ENCODE measurements at regions not wholly inside any gene's neighbourhood (a gene's known extent, or its start where the extent isn't known, plus 50 kb on each side); places are given as distances from the start of the nearest gene placed in this dataset.

- Mint-ChIP-seq H3K4me3 (no peak overlapping the region), H3K36me3 (ENCODE audit: insufficient read depth) (peaks cover 2% of the 10 kb centered on the region), H3K4me1 (ENCODE audit: low read depth in 2 of 2) (peaks cover 0 to 4% of the 10 kb centered on the region in 2 donors), H3K27me3 (peaks cover 0 to 24% of the 10 kb centered on the region in 2 donors), H3K27ac (no peak overlapping the region), H3K9me3 (no peaks in the 10 kb centered on the region)
- DNase-seq (no peak), ATAC-seq (replicated peaks) (no peak)
Measured at GRCh38 chr1:115183158-115183557, 93.9 kb upstream of the TSPAN2 start.

GRCh38 chr1:115182012-115182715 lies 92.9 kb upstream of the TSPAN2 start:
- H3K27me3 Mint-ChIP-seq, result peaks cover 0 to 20% of the 10 kb centered on the region in 2 donors
- H3K4me3 Mint-ChIP-seq, result no peak overlapping the region
- ATAC-seq (replicated peaks) (no peak), DNase-seq (no peak)
- no peak overlapping the region for H3K27ac Mint-ChIP-seq
- peaks cover 2% of the 10 kb centered on the region for H3K36me3 Mint-ChIP-seq (ENCODE audit: insufficient read depth)
- peaks cover 0 to 4% of the 10 kb centered on the region in 2 donors for H3K4me1 Mint-ChIP-seq (ENCODE audit: low read depth in 2 of 2)
- no peaks in the 10 kb centered on the region for H3K9me3 Mint-ChIP-seq

- ATAC-seq (replicated peaks) (no peak), DNase-seq (no peak)
- Mint-ChIP-seq H3K4me3 (no peak overlapping the region), H3K36me3 (ENCODE audit: insufficient read depth) (peaks cover 2% of the 10 kb centered on the region), H3K27me3 (peaks cover 0 to 20% of the 10 kb centered on the region in 2 donors), H3K4me1 (ENCODE audit: low read depth in 2 of 2) (peaks cover 0 to 4% of the 10 kb centered on the region in 2 donors), H3K27ac (no peak overlapping the region), H3K9me3 (no peaks in the 10 kb centered on the region)
Measured at GRCh38 chr1:115181231-115181630, 91.9 kb upstream of the TSPAN2 start.

GRCh38 chr1:115179397-115180079 lies 90.2 kb upstream of the TSPAN2 start:
- no peak overlapping the region for H3K4me3 Mint-ChIP-seq
- H3K27ac Mint-ChIP-seq, result no peak overlapping the region
- H3K4me1 Mint-ChIP-seq (ENCODE audit: low read depth in 2 of 2), result peaks cover 0 to 1% of the 10 kb centered on the region in 2 donors
- H3K27me3 Mint-ChIP-seq, result peaks cover 11 to 31% of the 10 kb centered on the region in 2 donors
- DNase-seq (no peak), ATAC-seq (replicated peaks) (no peak)
- H3K36me3 Mint-ChIP-seq (ENCODE audit: insufficient read depth), result no peaks in the 10 kb centered on the region
- H3K9me3 Mint-ChIP-seq, result peaks cover 0 to 2% of the 10 kb centered on the region in 2 donors

GRCh38 chr1:115176189-115176588 lies 86.9 kb upstream of the TSPAN2 start:
- H3K27me3 Mint-ChIP-seq, result peaks cover 37 to 59% of the 10 kb centered on the region in 2 donors
- DNase-seq (no peak), ATAC-seq (replicated peaks) (no peak)
- H3K36me3 Mint-ChIP-seq (ENCODE audit: insufficient read depth), result no peaks in the 10 kb centered on the region
- H3K4me3 Mint-ChIP-seq, result no peak overlapping the region
- no peaks in the 10 kb centered on the region for H3K4me1 Mint-ChIP-seq (ENCODE audit: low read depth in 2 of 2)
- H3K27ac Mint-ChIP-seq, result no peak overlapping the region
- H3K9me3 Mint-ChIP-seq, result peaks cover 0 to 2% of the 10 kb centered on the region in 2 donors

- H3K36me3 Mint-ChIP-seq (ENCODE audit: insufficient read depth), result no peaks in the 10 kb centered on the region
- ATAC-seq (replicated peaks), result no peak
- no peak overlapping the region for H3K4me3 Mint-ChIP-seq
- peaks cover 0 to 2% of the 10 kb centered on the region in 2 donors for H3K9me3 Mint-ChIP-seq
- H3K27ac Mint-ChIP-seq, result no peak overlapping the region
- H3K27me3 Mint-ChIP-seq, result peaks cover 43 to 65% of the 10 kb centered on the region in 2 donors
- no peak for DNase-seq
- no peaks in the 10 kb centered on the region for H3K4me1 Mint-ChIP-seq (ENCODE audit: low read depth in 2 of 2)
Measured at GRCh38 chr1:115175596-115175995, 86.3 kb upstream of the TSPAN2 start.

GRCh38 chr1:115173151-115173550 lies 83.8 kb upstream of the TSPAN2 start:
- Mint-ChIP-seq H3K27me3 (peaks cover 47 to 59% of the 10 kb centered on the region in 2 donors), H3K4me1 (ENCODE audit: low read depth in 2 of 2) (no peaks in the 10 kb centered on the region), H3K9me3 (peaks cover 0 to 2% of the 10 kb centered on the region in 2 donors), H3K27ac (no peak overlapping the region), H3K36me3 (ENCODE audit: insufficient read depth) (no peaks in the 10 kb centered on the region), H3K4me3 (no peak overlapping the region)
- ATAC-seq (replicated peaks), result no peak
- DNase-seq, result no peak

GRCh38 chr1:115172270-115172669 lies 83.0 kb upstream of the TSPAN2 start:
- Mint-ChIP-seq H3K27ac (no peak overlapping the region), H3K9me3 (peaks cover 0 to 2% of the 10 kb centered on the region in 2 donors), H3K36me3 (ENCODE audit: insufficient read depth) (no peaks in the 10 kb centered on the region), H3K27me3 (peaks cover 47 to 68% of the 10 kb centered on the region in 2 donors), H3K4me1 (ENCODE audit: low read depth in 2 of 2) (no peaks in the 10 kb centered on the region), H3K4me3 (no peak overlapping the region)
- DNase-seq, result no peak
- ATAC-seq (replicated peaks), result no peak

- Mint-ChIP-seq H3K27ac (no peak overlapping the region), H3K9me3 (peaks cover 0 to 2% of the 10 kb centered on the region in 2 donors), H3K27me3 (peaks cover 53 to 68% of the 10 kb centered on the region in 2 donors), H3K4me3 (no peak overlapping the region), H3K4me1 (ENCODE audit: low read depth in 2 of 2) (no peaks in the 10 kb centered on the region), H3K36me3 (ENCODE audit: insufficient read depth) (no peaks in the 10 kb centered on the region)
- no peak for DNase-seq
- ATAC-seq (replicated peaks), result no peak
Measured at GRCh38 chr1:115170961-115171392, 81.7 kb upstream of the TSPAN2 start.

- DNase-seq, result no peak
- H3K4me3 Mint-ChIP-seq, result no peak overlapping the region
- peaks cover 54 to 66% of the 10 kb centered on the region in 2 donors for H3K27me3 Mint-ChIP-seq
- H3K36me3 Mint-ChIP-seq (ENCODE audit: insufficient read depth), result no peaks in the 10 kb centered on the region
- no peak overlapping the region for H3K27ac Mint-ChIP-seq
- peaks cover 0 to 2% of the 10 kb centered on the region in 2 donors for H3K9me3 Mint-ChIP-seq
- no peaks in the 10 kb centered on the region for H3K4me1 Mint-ChIP-seq (ENCODE audit: low read depth in 2 of 2)
- no peak for ATAC-seq (replicated peaks)
Measured at GRCh38 chr1:115170377-115170776, 81.1 kb upstream of the TSPAN2 start.

- ATAC-seq (replicated peaks) (no peak), DNase-seq (no peak)
- Mint-ChIP-seq H3K9me3 (no peaks in the 10 kb centered on the region), H3K27me3 (peaks cover 42 to 56% of the 10 kb centered on the region in 2 donors), H3K36me3 (ENCODE audit: insufficient read depth) (no peaks in the 10 kb centered on the region), H3K4me3 (no peak overlapping the region), H3K4me1 (ENCODE audit: low read depth in 2 of 2) (no peaks in the 10 kb centered on the region), H3K27ac (no peak overlapping the region)
Measured at GRCh38 chr1:115168026-115168425, 78.7 kb upstream of the TSPAN2 start.

- no peaks in the 10 kb centered on the region for H3K9me3 Mint-ChIP-seq
- DNase-seq, result no peak
- no peaks in the 10 kb centered on the region for H3K36me3 Mint-ChIP-seq (ENCODE audit: insufficient read depth)
Measured at GRCh38 chr1:115166531-115167091, 77.3 kb upstream of the TSPAN2 start.

GRCh38 chr1:115165776-115166175 lies 76.5 kb upstream of the TSPAN2 start:
- H3K27ac Mint-ChIP-seq, result no peak overlapping the region
- H3K4me1 Mint-ChIP-seq (ENCODE audit: low read depth in 2 of 2), result no peaks in the 10 kb centered on the region
- ATAC-seq (replicated peaks) (no peak), DNase-seq (no peak)
- peaks cover 22 to 35% of the 10 kb centered on the region in 2 donors for H3K27me3 Mint-ChIP-seq
- no peaks in the 10 kb centered on the region for H3K9me3 Mint-ChIP-seq
- no peak overlapping the region for H3K4me3 Mint-ChIP-seq
- no peaks in the 10 kb centered on the region for H3K36me3 Mint-ChIP-seq (ENCODE audit: insufficient read depth)

More at GRCh38 chr1:115166531-115167091, 77.3 kb upstream of the TSPAN2 start:
- Mint-ChIP-seq H3K27ac (no peak overlapping the region), H3K4me3 (no peak overlapping the region), H3K4me1 (ENCODE audit: low read depth in 2 of 2) (no peaks in the 10 kb centered on the region), H3K27me3 (peaks cover 30 to 44% of the 10 kb centered on the region in 2 donors)
- no peak for ATAC-seq (replicated peaks)
